HG03571 (cell line): ENCODE measurements at regions not wholly inside any gene's neighbourhood (a gene's known extent, or its start where the extent isn't known, plus 50 kb on each side); places are given as distances from the start of the nearest gene placed in this dataset.

ENCODE experiments used
- ATAC-seq: cut with Tn5 transposase; IDR thresholded peaks from one replicate; pipeline ENCODE4 v1.9.1; 2021; ENCODE audit not compliant: unreplicated experiment

DNA sequence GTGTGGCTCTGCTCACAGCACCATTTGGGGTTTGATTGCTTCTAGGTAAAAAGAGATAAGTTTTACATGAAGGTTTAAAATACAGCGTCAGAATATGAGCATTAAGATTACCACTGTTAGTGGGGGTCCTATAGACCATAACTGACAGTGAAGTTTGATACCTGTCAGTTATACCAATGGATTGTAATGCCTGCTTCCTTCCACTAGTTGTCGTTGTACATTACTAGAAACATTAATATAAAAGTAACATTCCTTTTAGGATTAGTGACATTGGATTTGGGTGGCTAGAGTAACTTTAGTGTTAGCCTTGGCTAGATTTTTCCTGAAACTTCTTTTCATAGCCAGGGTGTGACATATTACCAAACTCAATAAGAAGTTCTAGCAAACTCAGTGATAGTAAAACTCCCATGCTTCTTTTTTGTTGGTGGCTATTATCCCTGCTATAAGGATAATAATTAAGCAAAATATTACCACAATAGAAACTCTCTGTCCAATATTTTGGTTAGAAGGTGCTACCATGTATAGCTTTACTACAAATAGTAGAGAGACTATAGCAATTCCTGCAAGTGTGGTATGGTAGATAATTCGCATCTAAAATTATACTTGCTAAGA is 57.1 kb downstream of the FAM181B start:
- ATAC-seq, result no peak

GRCh38 chr11:82675838-82676237 is 57.8 kb downstream of the FAM181B start:
- ATAC-seq, result no peak

GRCh38 chr11:82673631-82674030 is 60.0 kb downstream of the FAM181B start:
- no peak for ATAC-seq

DNA sequence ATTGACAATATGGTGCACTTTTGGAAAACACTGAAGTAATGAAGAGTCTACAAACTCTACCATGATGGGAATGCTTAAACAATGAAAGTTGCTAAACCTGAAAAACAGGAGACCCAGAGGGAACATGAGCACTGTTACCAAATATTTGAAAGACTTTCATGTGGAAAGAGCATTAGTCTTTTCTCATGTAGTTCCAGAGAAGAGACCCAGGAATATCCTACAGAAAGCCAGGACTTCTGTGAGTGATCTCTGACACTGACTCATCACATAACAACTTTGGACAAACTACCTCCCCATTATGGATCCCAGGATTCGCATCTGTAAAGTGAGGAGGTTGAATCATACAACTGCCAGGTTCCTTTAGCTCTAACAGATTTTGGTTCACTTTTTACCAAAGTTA is 62.2 kb downstream of the FAM181B start:
- no peak for ATAC-seq

DNA sequence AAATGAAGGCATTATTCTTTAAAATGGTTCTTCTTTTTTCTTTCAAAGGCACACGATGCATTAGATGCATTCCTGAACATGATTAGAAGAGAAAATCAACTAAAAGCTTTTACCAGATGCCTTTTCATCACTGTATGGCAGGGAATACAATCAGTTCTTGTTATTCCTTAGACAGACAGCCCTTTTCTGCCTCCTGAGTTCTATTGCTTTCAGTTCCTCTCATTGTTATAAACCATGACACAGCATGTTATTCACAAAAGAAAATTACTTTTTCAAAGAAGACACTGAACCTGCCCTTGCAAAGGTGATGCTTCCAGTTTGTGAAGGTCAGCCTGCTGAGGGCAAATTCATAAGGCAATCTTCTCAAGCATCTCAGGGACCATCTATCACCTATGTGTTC is 70.1 kb downstream of the FAM181B start:
- ATAC-seq, result no peak

GRCh38 chr11:82653752-82654151 is 79.9 kb downstream of the FAM181B start:
- ATAC-seq, result no peak

- no peak for ATAC-seq
Measured at GRCh38 chr11:82639251-82639650, 94.4 kb downstream of the FAM181B start.

DNA sequence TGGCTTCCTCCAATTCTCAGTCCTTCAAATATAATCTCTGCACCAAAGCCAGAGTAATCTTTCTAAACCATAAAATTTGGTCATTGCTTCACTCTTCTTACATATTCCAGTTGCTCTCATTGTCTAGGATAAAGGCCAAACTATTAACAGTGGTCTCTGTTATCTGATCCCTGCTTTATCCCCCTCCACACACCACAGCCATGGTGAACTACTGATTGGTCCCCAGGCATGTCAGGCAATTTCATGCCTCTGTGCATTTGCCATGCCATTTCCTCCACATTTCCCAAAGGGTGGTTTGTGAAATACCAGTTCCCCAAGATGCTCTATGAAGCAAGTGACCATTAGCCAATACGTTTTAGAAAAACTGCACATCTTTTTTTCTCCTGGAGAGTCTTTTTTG is 97.0 kb downstream of the FAM181B start:
- ATAC-seq, result no peak

DNA sequence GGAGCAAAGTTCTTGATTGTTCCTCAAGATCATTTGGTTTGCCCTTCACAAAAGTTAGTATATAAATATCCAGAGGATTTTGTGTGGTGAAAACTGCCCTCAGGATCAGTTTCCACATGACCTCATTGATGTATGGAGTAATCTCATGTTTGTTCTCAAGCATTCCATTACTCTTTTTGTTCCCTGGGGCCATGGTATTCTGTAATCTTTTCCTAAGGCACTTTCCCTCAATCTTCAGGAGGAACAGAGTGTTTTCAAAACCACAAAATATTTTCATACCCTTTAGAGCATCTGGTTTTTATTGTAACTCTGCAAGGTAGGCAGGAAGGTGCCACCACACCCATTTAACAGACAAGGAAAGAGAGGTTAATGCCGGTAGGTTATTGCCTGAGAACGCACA is 99.6 kb downstream of the FAM181B start:
- ATAC-seq, result no peak

DNA sequence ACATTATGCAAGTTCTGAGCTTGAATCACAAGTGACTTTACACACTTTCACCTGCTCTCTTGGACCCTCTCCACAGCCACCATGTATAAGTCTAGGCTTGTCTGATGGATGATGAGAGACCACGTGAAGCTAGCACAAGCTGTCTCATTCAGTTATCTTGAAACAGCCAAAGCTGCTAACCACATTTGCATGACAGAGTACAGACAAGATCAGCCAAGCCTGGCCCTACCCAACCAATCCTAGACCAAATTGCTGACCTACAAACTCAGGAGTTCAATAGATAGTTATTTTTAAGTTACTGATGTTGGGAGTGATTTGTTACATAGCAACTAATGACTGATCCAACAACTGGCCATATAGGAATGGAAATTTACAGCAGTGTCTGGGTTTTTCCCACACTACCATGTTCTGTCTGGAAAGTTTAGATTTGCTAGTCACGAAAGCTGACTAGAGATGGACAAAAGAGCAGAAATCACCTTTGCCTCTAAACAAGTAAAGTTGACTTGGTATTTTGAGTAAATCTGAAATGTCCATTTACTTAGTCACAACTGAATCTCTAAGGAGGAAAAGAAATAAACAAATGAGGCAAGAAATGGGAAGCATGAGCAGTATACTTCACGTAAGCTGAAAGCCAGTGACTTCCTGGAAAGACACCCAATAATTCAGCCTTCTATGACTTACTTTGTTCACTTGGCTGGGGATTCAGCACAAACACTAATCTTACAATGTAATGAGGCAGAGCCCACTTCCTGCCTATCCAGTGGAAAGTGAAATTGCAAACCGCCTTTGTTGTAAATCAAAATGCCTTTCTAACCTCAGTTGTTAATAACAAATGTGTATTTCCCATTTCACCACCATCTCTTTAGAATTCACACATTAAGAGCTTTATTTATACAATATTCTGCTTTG is 101.7 kb downstream of the FAM181B start:
- ATAC-seq, result peak; percentile 86

DNA sequence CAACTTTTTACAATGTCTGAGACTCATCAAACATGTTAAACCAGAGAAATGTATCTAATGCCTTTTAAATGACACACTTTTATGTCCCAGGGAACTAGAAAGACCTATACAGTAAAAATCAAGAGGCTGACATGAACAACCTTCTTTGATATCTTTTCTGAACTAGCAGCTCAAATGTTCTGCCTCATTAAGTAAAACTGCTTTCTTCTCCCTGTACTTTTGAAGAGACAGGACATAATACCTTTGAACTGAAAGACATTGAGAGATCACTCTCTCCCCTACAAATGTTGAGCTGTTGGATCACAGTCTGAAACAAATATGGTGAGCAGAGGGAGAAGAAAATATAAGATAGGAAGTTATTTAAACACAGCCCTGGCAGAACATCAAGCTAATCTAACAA is 123.0 kb downstream of the FAM181B start:
- ATAC-seq, result no peak

DNA sequence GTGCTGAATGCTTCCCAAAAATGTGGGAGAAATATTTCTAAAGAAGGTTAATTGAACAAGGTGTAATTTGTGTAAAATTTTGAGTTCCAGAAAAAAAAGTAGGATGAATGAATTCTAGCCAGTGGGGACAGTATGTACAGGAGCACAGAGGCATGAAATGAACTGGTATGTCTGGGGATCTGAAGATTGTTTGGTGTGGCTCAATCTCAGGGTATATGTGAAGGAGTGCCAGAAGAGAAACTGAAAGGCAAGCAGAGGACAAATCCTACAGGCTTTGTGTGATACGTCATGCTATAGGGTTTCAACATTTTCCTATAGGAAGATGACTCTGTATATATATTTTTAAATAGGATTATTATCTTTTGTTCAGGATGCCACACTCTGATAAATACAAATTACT is 126.9 kb downstream of the FAM181B start:
- no peak for ATAC-seq

DNA sequence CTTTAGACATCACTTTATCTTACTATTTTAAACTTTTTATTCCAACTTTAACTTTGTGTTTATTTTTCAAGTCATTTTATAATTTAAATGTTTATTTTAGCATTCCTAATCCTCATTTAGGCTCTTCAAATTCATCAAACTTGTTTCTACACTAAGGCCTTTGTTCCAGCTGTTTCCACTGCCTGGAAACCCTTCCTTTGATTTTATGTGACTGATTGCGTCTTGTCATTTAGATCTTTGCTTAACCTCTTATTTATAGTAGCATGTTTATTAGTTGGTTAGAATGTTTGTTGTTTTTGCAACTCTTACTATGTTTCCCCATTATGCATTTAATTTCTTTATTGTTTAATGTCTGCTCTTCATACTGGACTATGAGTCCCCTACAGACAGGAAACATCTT is 132.0 kb downstream of the FAM181B start:
- no peak for ATAC-seq

DNA sequence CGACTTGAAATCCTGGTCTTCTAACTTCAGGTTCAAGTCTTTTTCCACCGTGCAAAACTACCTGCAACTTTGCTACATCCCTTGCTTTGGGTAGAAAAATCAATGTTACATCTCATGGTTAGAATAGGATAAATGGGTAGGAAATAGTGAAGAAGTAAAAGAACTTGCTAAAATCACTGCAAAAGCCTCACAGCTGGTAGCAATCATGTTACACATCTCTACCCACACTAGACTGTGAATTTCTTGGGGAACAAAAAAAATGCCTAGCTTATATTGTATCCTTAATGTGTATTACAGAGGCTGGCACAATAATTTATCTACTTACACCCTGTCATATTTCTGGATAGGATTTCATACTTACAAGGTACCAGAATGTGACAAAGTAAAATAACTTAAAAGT is 133.8 kb downstream of the FAM181B start:
- no peak for ATAC-seq

GRCh38 chr11:82586581-82586980 is 147.1 kb downstream of the FAM181B start:
- ATAC-seq, result no peak

- no peak for ATAC-seq
Measured at GRCh38 chr11:82577246-82577645, 156.4 kb downstream of the FAM181B start.

GRCh38 chr11:82560836-82561235 is 172.8 kb downstream of the FAM181B start:
- no peak for ATAC-seq

DNA sequence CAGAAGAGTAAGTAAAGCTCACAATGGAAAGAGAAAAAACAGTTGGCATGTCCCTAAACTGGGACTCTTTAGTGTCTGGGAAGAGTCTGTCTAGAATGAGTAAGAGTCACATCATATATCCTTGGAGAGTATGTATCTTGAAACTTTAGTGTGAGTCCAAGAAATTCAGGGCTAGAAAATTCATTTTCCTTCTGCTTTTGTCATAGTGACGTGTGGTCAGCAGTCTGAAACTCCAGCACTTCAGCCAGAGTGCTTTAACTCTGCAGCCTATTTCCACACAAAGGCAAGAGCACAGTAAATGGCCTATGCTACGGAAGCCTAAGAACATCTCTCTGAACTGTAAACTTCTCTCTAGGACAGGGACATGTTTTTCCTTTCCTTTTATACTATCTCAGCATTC is 174.1 kb downstream of the FAM181B start:
- no peak for ATAC-seq

DNA sequence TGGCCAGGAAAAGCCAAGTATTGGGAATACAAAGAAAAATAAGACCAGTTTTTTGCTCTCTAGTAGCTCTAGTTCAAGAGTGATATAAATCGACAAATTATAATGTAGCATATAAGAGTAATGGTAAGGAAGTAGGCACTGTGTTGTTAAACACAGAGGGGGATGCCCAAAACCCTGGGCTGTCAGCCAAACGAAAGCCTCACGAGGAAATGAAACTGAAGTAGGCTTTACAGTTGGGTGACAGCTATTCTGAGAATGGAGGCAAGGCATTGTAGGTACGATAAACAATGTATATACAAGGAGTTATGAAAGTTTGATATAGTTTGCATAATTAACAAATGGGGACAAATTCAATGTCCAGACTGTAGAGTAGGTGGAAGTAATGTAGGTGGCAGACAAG is 176.4 kb downstream of the FAM181B start:
- ATAC-seq, result peak; percentile 98

GRCh38 chr11:82556210-82556609 is 177.5 kb downstream of the FAM181B start:
- ATAC-seq, result no peak

GRCh38 chr11:82546661-82547557 is 186.8 kb downstream of the FAM181B start:
- no peak for ATAC-seq

GRCh38 chr11:82539669-82540068 is 194.0 kb downstream of the FAM181B start:
- ATAC-seq, result peak; percentile 53
